ENCODE measurements at regions not wholly inside any gene's neighbourhood (a gene's known extent, or its start where the extent isn't known, plus 50 kb on each side); places are given as distances from the start of the nearest gene placed in this dataset.

DNA sequence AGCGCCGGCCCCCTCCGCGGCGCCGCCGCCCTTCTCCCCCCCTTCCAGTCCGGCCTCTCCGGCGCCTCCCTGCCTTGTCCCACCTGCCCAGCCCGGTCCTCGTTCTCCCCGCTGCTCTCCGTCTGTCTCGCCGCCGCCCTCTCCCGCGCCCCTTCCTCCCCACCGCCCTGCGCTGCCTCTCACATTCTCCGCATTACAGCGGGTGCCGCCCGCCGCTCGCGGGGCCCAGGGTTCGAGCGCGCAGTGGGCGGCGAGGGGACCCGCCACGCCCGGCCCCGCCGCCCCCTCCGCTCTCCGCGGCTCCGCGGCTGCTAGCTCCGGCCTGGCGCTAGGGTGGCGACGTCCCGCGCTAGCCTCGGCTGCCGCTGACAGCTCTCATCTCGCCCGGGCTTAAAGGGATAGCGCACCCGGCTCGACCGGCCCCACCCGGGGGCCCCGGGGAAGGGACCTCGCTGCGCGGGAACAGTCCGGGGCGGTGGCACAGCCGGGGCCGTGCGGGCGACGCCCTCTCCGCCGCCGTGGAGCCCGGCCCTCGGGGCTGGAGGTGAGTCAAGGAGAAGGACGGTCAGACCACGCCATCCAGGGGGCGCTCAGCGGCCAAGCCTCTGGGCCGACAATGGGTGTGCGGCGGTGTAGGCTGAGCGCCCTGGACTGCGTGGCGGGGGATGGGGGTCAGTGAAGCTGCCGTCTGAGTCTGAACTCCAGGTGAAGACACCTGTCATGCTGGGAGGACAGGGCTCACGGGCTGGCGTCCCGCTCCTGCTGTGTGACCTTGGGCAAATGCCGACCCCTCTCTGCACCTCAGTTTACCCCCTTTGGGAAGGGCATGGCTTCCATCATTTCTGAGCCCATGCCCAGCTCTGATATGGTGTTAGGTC, 187.4 kb upstream of the LINGO1 start:
- DNase-seq (ENCODE audit: low read depth): no peak

DNA sequence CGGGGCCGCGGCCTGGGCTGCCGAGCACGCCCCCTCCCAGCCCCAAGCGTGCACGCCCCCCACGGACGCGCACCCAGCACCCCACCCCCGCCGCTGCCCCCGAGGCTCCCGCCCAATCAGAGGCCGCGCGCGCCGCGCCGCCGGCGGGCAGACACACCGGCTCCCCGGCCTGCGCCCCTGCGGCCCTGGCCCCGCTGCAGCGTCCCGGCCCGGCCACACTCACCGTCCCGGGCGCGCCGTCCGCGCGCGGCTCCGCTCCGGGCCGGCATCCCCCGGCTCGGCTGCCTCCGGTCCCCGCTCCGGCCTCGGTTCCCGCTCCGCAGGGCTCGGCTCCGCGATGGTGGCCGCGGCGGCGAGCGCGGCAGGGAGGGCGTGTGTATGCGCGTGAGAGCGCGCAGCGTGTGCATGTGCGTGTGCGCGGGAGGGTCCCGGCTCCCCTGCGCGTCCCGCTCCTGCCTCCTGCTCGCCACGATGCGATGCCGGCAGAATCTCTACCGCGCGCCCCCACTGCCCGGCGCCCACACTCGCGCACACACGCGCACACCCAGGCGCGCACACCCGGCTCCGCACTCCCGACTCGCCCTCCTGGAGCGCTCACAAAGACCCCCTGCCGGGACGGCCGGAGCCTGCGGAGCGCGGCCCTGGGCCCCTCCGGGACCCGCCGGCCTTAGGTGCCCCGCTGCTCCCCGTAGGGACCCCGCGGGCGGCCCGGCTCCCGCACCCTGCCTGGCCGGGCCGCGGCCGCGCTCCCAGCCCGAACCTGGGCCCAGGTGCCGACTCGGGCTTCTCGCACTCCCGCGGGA, 186.5 kb upstream of the LINGO1 start:
- no peak for DNase-seq (ENCODE audit: low read depth)

DNA sequence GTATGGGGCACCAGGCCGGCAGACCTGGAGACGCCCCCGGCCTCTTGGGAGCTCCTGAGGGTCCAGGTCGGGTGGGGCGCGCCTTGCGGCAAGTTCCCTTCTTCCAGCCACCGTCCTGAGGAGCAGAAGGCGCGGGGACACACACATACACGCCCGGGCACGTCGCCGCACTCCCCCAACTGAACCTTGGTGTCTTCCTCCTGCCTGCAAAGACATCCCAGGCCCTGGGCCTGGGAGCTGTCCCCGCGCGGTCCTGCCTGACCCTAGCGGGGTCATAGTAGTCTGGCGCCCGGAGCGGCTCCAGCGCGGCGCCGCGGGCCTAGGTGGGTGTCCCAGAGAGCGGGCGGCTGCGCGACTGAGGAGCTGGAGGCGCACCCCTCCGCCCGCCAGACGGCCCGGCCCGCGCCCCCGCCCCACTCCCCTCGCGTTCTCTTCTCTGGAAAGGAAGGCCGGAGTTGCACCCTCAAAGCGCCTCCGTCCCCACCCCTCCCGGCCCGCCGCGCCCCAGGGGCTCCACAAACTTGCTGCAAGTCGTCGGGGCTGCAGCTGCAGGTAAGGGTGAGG, 185.9 kb upstream of the LINGO1 start:
- DNase-seq (ENCODE audit: low read depth): no peak

DNA sequence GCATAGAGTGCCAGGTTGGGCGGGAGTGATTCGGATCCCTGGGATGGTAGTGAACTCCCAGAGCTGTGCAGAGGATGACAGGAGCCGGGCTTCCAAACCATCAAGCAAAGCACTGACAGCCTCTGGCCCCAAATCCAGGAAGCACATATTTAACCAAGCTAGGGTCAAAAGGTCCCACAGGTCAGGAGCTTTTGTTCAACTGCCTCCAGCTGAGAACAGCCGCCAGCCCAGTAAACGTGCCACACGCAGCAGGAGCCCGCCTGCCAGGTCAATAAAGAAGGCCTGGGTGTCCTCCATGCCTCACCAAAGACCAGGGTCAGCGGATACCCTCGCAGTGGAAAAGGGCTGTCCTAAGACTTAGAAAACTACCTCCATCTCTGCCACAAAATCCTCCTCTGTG, 184.7 kb upstream of the LINGO1 start:
- DNase-seq (ENCODE audit: low read depth): no peak

DNA sequence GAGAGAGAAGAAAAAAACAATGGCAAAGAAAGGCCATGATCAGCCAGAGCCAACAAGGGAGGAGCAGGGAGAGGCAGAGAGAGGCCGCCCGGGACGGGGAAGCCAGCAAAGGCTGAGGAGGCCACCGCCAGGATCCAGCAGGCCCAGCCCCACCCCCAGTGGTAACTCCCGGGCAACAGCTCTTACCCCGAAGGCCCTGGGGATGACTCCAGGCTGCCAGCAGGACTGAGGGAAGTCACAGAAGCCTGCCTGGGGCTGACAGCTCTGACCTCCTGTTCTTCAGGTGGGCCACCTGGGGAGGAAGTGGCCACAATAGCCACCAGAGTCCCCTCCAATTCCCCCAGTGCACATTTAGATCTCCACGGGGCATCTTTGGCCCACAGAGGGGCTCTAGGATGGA, 184.3 kb upstream of the LINGO1 start:
- DNase-seq (ENCODE audit: low read depth): no peak

DNA sequence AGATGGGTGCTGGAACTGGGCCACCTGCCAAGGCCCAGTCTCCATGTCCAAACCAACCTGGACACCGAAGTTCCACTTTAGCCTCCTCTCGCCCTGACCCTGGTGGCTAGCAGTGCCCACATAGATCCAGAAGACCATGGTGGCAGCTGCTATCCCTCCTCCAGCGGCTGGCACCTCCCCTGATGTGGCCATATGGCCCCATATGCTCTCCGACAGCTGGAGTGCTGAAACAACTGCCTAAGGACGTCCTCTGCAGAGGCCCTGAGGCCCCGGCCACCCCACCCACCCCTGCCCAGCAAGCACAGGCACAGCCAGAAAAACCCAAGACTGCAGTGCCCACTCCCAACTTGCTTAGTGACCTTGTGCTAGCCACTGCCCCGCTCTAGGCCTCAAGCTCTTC, 182.3 kb upstream of the LINGO1 start:
- no peak for DNase-seq (ENCODE audit: low read depth)

DNA sequence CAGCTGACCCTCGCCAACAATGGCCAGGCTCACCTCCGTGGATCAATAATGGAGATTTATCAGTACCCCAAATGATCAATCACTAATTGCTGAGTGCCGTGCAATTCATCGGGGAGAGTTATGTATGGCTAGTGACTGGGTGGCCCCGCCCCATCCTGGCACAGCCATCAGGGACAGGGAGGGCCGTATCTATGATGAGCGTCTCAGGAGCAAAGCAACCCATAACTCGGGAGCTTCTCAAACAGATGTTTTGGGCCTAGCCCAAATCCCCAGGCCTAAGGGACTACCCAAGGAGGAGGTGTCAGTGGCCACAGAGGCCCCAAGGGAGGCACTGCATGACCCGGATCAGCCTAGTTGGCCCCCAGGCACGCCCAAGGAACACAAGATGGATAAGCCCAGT, 180.0 kb upstream of the LINGO1 start:
- no peak for DNase-seq (ENCODE audit: low read depth)

DNA sequence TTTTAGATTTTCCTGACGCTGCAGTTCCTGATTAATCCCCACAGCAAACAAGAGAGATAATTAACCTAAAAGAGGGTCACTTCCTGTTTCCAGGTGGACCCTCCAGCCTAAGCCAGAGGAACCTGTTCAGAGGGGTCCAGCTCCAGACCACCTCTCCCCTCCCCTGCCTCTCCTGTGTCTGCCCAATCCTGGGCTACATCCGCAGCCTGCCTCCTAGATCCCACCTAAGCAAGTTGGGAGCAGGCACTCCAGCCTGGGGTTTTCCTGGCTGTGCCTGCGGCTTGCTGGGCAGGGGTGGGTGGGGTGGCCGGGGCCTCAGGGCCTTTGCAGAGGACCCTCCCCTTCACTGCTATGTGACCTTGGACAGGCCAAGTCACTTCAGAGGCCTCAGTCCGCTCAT, 178.6 kb upstream of the LINGO1 start:
- DNase-seq (ENCODE audit: low read depth): no peak

DNA sequence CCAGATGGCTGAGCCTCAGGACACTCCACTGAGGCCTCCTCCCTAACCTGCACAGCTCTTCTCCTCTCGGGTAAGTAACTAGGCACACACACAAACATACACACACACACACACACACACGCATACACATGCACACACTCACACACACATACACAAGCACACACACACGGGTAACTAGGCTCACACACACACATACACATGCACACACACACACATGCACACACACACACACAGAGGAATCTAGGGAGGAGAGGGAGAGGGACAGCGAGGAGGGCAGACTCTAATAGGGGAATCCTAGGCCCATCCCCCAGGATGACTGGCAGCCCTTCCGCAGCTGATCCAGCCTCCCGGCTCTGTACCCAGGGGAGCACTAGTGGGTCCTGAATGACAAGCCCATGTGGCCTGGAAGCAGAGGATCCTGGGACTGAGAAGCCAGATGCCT, 177.4 kb upstream of the LINGO1 start:
- DNase-seq (ENCODE audit: low read depth): no peak

DNA sequence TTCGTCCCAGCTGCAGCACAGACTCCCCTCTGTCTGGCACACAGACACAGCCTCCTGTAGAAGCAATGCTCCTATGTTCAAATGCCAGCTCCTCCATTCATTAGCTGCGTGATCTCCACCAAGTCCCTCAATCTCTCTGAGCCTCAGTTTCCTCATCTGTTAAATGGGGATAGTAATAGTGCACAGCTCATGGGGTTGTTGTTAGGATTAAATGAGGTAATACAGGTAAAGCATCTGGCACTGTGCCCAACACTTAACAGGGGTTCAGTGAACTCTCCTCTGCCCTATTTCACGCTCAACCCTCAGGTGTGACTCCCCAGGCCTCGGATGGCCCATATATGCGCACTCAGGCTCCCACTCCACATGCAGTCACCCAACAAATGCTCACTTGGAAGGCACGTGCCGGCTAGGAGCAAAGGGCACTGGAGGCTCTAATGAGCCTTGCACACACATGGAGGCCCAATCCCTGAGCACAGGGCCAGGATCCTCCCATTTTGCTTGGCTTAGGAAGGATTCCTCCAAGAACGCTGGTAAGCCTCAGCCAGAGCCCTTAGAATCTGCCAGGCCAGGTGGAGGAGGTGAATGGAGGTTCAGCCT, 176.0 kb upstream of the LINGO1 start:
- DNase-seq (ENCODE audit: low read depth): no peak

DNA sequence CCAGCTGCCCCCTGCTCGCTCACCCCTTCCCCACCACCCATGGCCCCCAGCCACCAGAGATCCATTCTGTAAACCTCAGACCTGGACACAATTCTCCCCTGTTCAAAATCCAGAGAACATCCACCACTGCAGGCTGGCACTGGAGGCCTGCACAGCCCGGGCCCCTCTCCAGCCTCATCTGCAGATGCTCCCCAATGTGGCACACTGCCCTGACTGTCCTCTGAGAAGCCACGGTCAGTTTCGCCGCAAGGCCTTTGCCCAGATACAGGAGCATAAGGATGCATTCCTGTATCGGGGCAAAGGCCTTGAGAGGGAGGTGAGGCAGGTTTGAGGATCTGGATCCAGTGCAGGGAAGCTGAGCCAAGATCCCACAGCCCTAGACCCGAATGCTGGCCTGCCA, 175.4 kb upstream of the LINGO1 start:
- DNase-seq (ENCODE audit: low read depth): no peak

DNA sequence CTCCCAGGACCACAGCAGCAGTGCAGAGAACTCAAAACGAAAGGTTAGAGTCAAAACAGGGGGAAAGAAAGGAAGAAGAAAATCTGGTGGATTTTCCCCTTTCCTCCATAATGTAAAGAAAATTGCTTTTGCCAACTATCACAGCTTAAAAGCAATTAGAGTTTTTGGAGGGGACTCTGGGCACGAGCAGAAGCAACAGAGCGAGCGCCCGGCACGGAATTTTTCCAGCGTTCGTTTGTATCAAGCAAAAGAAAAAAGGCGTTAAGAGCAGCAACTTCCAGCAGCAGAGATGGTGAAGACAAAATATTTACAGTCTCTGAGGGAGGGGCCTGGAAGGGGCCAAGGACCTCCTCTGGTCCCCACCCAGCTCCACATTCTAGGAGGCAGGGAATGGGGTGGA, 174.9 kb upstream of the LINGO1 start:
- DNase-seq (ENCODE audit: low read depth): no peak

DNA sequence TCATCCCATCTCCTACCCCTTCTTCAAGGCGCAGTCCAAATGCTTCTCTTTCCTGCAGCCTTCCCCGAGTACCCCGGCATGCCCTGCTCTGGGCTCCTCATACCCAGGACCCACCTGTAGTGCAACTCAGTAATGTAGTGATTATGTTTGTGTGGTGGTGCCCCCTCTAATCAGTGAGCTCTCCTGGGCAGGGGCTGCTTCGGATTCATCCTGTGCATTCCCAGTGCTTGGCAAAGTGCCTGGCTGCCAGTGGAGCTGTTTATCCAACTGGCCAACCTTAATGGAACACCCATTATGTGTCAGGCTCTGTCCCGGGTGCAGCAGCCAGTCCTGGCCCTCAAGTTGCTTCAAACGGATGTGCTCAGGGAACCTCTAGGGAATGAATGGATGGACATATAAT, 174.4 kb upstream of the LINGO1 start:
- DNase-seq (ENCODE audit: low read depth): no peak

DNA sequence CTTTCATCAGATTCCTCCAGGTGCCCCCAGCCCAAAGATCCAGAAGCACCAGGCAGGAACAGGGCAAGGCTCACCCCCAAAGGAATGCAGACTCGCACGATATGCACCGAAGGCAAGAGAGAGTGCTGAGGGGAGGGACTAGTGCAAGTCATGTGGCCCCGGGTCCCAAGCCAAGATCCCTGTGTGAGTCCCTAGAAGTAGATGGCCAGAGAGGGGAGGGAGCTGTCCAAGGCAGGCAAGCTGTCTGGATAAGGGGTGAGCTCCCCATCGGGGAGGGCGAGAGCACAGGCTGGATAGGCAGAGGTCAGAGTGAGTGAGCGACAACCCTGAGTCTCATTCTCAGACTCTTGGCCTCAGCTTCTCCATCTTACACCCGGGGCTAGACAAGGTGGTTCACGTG, 171.5 kb upstream of the LINGO1 start:
- DNase-seq (ENCODE audit: low read depth): no peak

DNA sequence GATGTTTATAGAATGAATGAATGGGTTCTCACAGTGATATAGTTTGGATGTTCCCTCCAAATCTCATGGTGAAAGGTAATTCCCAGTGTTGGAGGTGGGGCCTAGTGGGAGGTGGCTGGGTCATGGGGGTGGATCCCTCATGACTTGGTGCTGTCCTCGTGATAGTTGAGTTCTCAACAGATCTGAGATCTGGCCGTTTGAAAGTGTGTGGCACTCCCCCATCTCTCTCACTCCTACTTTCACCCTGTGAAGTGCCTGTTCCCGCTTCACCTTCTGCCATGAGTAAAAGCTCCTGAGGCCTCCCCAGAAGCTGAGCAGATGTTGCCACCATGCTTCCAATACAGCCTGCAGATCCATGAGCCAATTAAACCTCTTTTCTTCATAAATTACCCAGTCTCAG, 170.8 kb upstream of the LINGO1 start:
- no peak for DNase-seq (ENCODE audit: low read depth)

DNA sequence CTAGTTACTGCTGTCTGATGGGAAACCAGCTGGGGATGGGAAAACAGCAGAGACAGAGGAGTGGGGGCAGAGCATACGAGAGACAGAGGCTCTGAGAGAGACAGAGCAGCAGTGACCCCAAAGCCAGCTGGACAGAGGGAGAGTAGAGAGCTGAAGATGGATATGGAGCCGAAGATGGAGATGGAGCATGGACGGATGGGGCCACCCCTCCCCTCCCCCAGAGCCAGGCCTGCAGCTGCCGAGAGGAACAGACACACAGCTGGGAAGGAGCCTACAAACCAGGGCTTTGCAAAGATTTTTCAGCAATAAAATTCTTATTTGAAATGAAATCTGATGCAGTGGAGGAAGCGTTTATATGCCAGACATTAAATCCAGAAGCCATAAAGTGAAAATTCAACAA, 167.6 kb upstream of the LINGO1 start:
- DNase-seq (ENCODE audit: low read depth): no peak

DNA sequence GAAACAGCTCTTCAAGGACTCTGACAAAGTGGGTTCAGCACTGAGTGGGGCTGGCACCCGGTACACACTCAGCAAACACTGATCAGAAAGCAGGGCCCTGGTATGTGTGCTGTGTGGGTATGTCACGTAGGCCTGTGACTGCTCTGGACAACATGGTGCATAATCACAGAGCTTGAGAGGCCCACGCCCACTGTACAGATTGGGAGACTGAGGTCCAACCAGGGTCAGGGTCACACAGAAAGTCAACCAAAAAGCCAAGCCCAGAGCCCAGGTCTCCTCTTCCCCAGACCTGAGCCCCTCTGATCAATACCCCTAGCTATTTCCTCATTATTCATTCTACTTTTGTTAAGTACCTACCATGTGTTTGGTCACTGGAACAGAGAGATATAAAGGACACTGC, 166.1 kb upstream of the LINGO1 start:
- DNase-seq (ENCODE audit: low read depth): no peak

DNA sequence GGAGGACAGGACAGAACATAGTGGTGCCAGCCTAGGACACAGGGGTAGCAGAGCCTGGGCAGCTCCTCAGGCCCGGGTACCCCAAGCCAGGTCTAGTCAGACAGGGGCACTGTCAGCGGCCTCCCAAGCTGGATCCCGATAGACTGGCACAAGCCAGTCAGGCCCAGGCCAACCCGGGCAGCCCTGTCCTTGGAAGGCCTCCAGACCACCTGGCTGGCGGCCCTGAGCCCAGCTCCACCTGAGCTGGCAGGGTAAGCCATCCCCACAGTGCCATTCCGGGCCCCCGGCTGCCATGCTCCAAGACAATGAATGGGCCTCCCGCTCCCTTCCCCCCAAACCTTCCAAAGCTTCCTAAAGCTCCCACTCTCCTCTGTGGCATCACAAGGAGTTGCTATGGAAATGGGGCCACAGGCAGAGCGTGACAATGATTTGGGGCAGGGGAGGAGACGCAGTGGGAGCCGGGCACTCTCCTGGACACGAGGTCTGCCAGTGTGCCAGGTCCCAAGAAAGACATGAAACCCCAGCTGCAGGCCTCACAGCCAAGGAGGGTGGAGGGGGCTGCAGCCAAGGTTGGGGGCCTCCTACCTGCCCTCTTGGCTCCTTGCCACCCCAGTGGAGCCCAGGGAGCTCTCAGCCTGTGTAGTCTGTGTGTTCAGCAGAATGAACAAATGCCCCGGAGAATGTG, 165.6 kb upstream of the LINGO1 start:
- DNase-seq (ENCODE audit: low read depth): no peak

DNA sequence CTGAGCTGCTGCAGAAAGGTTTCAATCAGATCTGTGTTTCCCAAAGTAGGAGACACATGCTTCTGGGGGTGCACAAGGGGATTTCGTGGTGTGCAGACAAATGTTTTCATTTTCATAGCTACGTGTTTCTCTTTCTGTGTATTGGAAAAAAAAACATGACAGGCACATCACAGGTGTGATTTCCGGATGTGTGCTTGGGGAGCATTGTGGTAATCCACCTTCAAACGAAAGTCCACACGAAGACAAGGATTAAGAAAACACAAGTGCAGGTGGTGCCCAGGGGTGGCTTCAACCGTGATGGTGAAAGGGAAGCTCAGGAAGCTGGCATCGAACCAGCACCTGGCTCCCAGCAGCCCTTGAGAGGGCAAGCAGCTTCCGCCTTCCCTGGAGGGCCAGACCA, 164.6 kb upstream of the LINGO1 start:
- DNase-seq (ENCODE audit: low read depth): no peak

DNA sequence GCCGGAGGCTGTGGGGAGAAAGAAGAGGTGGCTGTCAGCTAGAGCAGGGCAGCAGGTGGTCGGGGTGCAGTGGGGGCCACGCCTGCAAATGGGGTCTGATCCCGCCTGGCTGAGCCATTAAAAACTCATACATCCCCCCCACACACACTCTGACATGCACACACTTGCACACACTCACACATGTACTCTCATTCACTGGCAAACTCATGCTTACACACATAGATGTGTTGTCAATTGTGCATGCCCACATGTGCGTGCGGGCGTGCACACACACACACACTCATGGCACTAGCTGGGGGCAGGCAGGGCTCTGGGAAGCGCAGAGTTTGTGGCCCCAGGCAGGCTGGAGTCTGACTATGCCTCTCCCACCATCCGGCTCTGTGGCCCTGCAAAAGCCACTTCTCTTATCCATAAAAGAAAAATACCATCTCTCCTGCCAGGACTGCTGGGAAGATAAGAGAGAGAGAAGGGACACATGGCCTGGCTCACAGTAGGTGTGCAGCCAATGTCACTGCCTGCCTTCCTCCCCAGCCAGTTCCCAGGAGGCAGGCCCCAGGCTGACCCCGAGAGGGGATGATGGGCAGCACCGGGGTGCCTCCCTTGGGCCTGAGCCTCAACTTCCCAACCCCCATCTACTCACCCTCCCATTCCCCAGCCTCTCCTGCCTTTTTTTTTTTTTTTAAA, 163.5 kb upstream of the LINGO1 start:
- no peak for DNase-seq (ENCODE audit: low read depth)

DNA sequence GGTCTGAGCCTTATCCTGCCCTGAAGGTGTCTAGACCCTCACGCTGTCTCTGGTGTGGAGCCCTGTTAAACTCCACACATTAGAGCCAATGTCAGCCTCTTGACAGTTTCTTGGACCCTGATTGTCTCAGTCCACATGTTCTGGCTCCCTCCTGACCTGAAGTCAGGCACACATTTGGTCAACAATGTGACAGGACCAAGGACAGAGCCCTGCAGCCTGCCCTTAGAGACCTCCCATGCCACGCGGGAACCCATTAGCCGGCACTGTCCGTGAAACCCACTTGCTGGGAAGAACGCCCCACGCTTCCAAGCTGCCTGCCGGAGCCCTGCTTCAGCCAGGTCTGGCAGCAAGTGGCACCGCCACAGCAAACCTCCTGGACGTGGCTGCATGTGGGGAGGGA, 162.7 kb upstream of the LINGO1 start:
- no peak for DNase-seq (ENCODE audit: low read depth)

DNA sequence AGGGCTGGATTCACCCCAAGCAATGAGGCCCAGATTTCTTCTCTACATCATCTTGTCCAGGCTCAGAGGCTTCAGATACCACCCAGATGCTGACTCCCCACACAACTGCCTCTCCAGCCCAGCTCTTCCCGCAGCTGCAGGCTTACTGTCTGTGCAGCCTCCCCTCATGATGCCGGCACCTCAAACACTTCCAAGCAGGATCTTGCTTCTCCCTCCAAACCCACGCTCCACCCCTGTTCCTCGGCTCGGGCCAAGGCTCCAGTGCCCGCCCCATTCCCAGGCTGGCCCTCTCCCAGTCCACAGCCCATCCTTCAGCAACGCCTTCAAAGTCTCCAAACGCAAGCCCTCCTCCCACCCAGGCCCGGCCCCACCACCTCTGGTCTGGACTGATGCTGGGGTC, 159.2 kb upstream of the LINGO1 start:
- no peak for DNase-seq (ENCODE audit: low read depth)

All from activated T-helper 9 cell treated with anti-CD3 and anti-CD28 coated beads, Interleukin-2, amount 50 U/mL, for 16 hours (primary cell).